T-cell (primary cell): ENCODE measurements at regions not wholly inside any gene's neighbourhood (a gene's known extent, or its start where the extent isn't known, plus 50 kb on each side); places are given as distances from the start of the nearest gene placed in this dataset.

Source experiments
- ATAC-seq, 4 experiments: fragments of 200-7000 bp in 3 of 4; fragments of 150-1000 bp in 1 of 4; cut with Tn5 transposase; replicated peaks in 1 of 4; 1 replicate in 3 of 4; 2 replicates in 1 of 4; pipeline ENCODE4 v1.10.0; 2021; ENCODE audit warnings: moderate library complexity in 3 of 4, mild to moderate bottlenecking in 2 of 4, moderate number of reproducible peaks in 1 of 4
- CTCF ChIA-PET, 2 donors: fragments of 300-600 bp; sonication (Branson Sonifier 250); formaldehyde crosslinking; loops; one replicate each; lab custom pipeline; 2022; ENCODE audit warnings: antibody characterized with exemption in 2 of 2; lab: Charles Lee
- POLR2A ChIA-PET, 2 donors: fragments of 300-600 bp; sonication (Branson Sonifier 250); formaldehyde crosslinking; loops; one replicate each; lab custom pipeline; 2022; ENCODE audit warnings: antibody characterized with exemption in 2 of 2; lab: Charles Lee
- DNase-seq, 35 experiments: peaks; one replicate each; pipeline versions ENCODE4 v3.0.0 to v3.0.0-alpha.2; 2013 to 2023
- H3K27ac ChIP-seq: one replicate; pipeline ENCODE4 v1.5.1; 2013; ENCODE audit warnings: low read length
- H3K27me3 ChIP-seq, 2 experiments: replicated peaks in 1 of 2; 1 replicate in 1 of 2; 2 replicates in 1 of 2; pipeline versions ENCODE4 v1.6.1 to v1.7.0; 2013; ENCODE audit warnings: low read length in 1 of 2, mixed read lengths in 1 of 2; ENCODE audit not compliant: control insufficient read depth in 2 of 2, insufficient read depth in 2 of 2; ENCODE audit errors: extremely low read depth in 1 of 2
- H3K36me3 ChIP-seq, 2 donors: 1 replicate in 1 of 2; 2 replicates in 1 of 2; pipeline versions ENCODE4 v1.6.1 to v1.7.0; 2013; ENCODE audit warnings: low read length in 1 of 2; ENCODE audit not compliant: control insufficient read depth in 2 of 2, insufficient read depth in 1 of 2; ENCODE audit errors: extremely low read depth in 1 of 2
- H3K4me1 ChIP-seq, 2 experiments: 1 replicate in 1 of 2; 2 replicates in 1 of 2; pipeline versions ENCODE4 v1.6.1 to v1.7.0; 2013; ENCODE audit warnings: low read length in 2 of 2, mixed read lengths in 1 of 2; ENCODE audit not compliant: insufficient read depth in 2 of 2, control insufficient read depth in 1 of 2; ENCODE audit errors: extremely low read depth in 1 of 2
- H3K4me3 ChIP-seq, 2 donors: 1 replicate in 1 of 2; 2 replicates in 1 of 2; pipeline versions ENCODE4 v1.5.1 to v1.7.0; 2013; ENCODE audit warnings: mild to moderate bottlenecking in 2 of 2, low read length in 1 of 2, moderate library complexity in 1 of 2; ENCODE audit not compliant: control insufficient read depth in 1 of 2; ENCODE audit errors: extremely low read depth in 1 of 2
- H3K9me3 ChIP-seq: 2 replicates; pipeline ENCODE4 v1.7.0; 2013
- H3K27ac Mint-ChIP-seq, 2 donors: one replicate each; pipeline ENCODE4 v1.8.0; 2020 to 2021; ENCODE audit warnings: mild to moderate bottlenecking in 2 of 2, mixed read lengths in 2 of 2
- H3K27me3 Mint-ChIP-seq, 2 donors: one replicate each; pipeline ENCODE4 v1.8.0; 2021 to 2022; ENCODE audit warnings: mixed read lengths in 2 of 2
- H3K36me3 Mint-ChIP-seq: one replicate; pipeline ENCODE4 v1.8.0; 2021; ENCODE audit warnings: mixed read lengths
- H3K4me1 Mint-ChIP-seq, 3 donors: one replicate each; pipeline ENCODE4 v1.8.0; 2020 to 2022; ENCODE audit warnings: mixed read lengths in 3 of 3, mild to moderate bottlenecking in 1 of 3
- H3K4me3 Mint-ChIP-seq, 3 donors: one replicate each; pipeline ENCODE4 v1.8.0; 2020 to 2022; ENCODE audit warnings: mild to moderate bottlenecking in 3 of 3, mixed read lengths in 3 of 3, moderate library complexity in 3 of 3
- H3K9me3 Mint-ChIP-seq, 3 donors: one replicate each; pipeline ENCODE4 v1.8.0; 2020 to 2022; ENCODE audit warnings: mixed read lengths in 3 of 3
- WGBS: methylation state at CpG from one replicate; pipeline ENCODE4 v1.1.5; 2013; ENCODE audit warnings: missing lambda C conversion rate; ENCODE audit not compliant: insufficient coverage; 5-methylcytosine and 5-hydroxymethylcytosine counted together

DNA sequence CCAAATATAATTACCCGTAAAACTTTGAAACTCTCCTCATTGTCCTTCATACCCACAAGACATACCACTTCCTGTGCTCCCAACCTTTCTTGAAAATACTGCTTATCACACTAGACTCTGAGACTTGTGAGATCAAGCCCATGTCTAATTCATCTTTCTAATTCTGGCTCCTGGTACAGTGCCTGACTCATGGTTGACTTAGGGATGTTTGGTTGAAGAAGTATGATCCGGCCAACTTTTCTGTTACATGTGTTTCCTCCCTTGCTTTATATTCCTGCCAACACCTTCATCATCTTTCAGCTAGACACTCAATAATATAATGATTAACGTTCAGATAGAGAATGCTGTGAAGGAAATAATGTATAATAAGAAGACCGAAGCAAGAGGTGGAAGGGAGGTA is 58.2 kb downstream of the MEX3B start:
- no peaks in the 10 kb centered on the region for H3K4me1 ChIP-seq
- peaks cover 0 to 5% of the 10 kb centered on the region in 2 experiments for H3K27me3 ChIP-seq
- WGBS: 74% methylated on average over 2 of the region's 4 CpGs
- peaks cover under 1% of the 10 kb centered on the region for H3K9me3 ChIP-seq
- H3K4me1 Mint-ChIP-seq: no peaks in the 10 kb centered on the region
- ChIA-PET CTCF (no interaction called here), POLR2A (no interaction called here)
- H3K4me3 Mint-ChIP-seq: no peak overlapping the region
- no peak overlapping the region for H3K27ac Mint-ChIP-seq
- H3K27me3 Mint-ChIP-seq: peaks cover 6 to 16% of the 10 kb centered on the region in 2 donors
- no peaks in the 10 kb centered on the region for H3K36me3 Mint-ChIP-seq
- H3K9me3 Mint-ChIP-seq: peaks cover 5 to 14% (median 7%) of the 10 kb centered on the region in 3 donors
- DNase-seq: no peak
- no peak overlapping the region for H3K27ac ChIP-seq
- H3K4me3 ChIP-seq: no peak overlapping the region
- H3K36me3 ChIP-seq: no peaks in the 10 kb centered on the region
- no peak for ATAC-seq

DNA sequence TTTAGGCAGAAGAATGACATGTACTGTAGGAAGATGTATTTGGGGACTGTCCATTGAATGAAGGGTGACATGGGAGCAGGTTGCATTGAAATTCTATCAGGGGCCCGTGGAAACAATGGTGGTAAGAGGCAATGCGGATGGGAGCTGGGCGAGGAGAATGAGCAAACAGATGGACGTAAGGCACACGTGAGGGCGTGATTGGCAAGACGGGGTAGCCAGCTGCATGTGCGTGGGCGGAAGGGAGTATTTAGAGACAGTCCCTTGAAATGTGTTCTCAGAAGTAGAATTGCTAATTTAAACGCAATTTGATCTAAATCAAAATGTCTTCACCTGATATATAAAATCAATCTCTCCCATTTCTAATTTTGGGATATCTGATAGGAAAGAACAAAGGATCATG is 62.3 kb downstream of the MEX3B start:
- peaks cover 10 to 13% of the 10 kb centered on the region in 2 donors for H3K27me3 Mint-ChIP-seq
- Histone ChIP-seq H3K27ac (no peak overlapping the region), H3K9me3 (no peaks in the 10 kb centered on the region), H3K4me1 (no peaks in the 10 kb centered on the region), H3K4me3 (no peak overlapping the region), H3K36me3 (no peaks in the 10 kb centered on the region), H3K27me3 (no peaks in the 10 kb centered on the region)
- H3K4me3 Mint-ChIP-seq: no peak overlapping the region
- no peaks in the 10 kb centered on the region for H3K4me1 Mint-ChIP-seq
- no peak for DNase-seq
- no peak for ATAC-seq
- ChIA-PET CTCF (no interaction called here), POLR2A (no interaction called here)
- peaks cover 0 to under 1% (median under 1%) of the 10 kb centered on the region in 3 donors for H3K9me3 Mint-ChIP-seq
- 86% methylated on average over 5 of the region's 10 CpGs for WGBS
- H3K36me3 Mint-ChIP-seq: no peaks in the 10 kb centered on the region
- H3K27ac Mint-ChIP-seq: no peak overlapping the region

DNA sequence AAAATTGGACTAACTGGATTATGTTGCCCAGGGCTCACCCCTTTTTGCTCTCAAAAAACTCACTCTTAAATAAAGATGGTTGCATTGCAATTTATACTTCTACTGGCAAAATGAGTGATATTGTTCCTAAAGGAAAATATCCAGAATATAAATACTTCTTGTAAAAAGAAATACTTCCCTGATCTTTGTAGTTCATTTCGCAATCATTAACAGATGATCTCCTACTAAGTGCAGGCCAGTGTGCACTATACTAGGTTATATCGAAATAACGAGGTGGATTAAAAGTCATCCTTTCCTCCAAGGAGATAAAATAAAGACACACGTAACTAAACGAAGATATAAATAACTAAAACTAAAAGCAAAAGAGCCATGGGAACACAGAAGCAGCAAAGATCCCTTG is 63.0 kb downstream of the MEX3B start:
- Mint-ChIP-seq H3K9me3 (peaks cover 2 to 7% (median 4%) of the 10 kb centered on the region in 3 donors), H3K27me3 (peaks cover 8 to 9% of the 10 kb centered on the region in 2 donors), H3K4me1 (no peaks in the 10 kb centered on the region), H3K4me3 (no peak overlapping the region), H3K27ac (no peak overlapping the region), H3K36me3 (no peaks in the 10 kb centered on the region)
- no peak for DNase-seq
- Histone ChIP-seq H3K27me3 (no peaks in the 10 kb centered on the region), H3K36me3 (no peaks in the 10 kb centered on the region), H3K4me3 (no peak overlapping the region), H3K4me1 (no peaks in the 10 kb centered on the region), H3K9me3 (peaks cover 2% of the 10 kb centered on the region), H3K27ac (no peak overlapping the region)
- ChIA-PET CTCF (no interaction called here), POLR2A (no interaction called here)
- no peak for ATAC-seq
- WGBS: no CpG with 5 or more reads among the region's 5 CpGs

DNA sequence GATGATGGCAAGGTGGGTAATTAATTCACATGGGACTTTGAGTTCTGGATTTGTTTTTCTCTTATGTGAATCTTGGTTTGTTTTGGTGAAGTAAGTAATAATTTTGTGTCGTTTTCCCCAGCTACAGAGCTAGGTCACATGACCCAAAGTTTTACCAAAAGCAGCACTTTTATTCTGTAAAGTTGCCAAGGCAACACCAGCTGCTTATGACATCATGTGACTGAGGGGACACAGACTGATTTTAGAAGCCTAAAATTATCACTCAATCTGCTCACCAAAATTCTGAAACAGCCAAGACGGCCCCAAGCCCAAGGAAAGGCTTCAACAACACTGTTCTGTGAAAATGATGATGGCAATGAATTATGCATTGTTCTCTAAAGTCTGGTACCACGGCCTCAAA is 63.9 kb downstream of the MEX3B start:
- H3K9me3 ChIP-seq: peaks cover 3% of the 10 kb centered on the region
- DNase-seq (no peak), ATAC-seq (no peak)
- no CpG with 5 or more reads among the region's 3 CpGs for whole genome bisulfite sequencing
- Mint-ChIP-seq H3K27ac (no peak overlapping the region), H3K4me1 (no peaks in the 10 kb centered on the region), H3K9me3 (peaks cover 4 to 16% (median 7%) of the 10 kb centered on the region in 3 donors), H3K36me3 (no peaks in the 10 kb centered on the region), H3K4me3 (no peak overlapping the region), H3K27me3 (peaks cover 7 to 9% of the 10 kb centered on the region in 2 donors)
- POLR2A ChIA-PET: no interaction called here
- H3K4me1 ChIP-seq: no peaks in the 10 kb centered on the region
- CTCF ChIA-PET: no interaction called here
- H3K27ac ChIP-seq: no peak overlapping the region
- no peaks in the 10 kb centered on the region for H3K36me3 ChIP-seq
- no peaks in the 10 kb centered on the region for H3K27me3 ChIP-seq
- no peak overlapping the region for H3K4me3 ChIP-seq

DNA sequence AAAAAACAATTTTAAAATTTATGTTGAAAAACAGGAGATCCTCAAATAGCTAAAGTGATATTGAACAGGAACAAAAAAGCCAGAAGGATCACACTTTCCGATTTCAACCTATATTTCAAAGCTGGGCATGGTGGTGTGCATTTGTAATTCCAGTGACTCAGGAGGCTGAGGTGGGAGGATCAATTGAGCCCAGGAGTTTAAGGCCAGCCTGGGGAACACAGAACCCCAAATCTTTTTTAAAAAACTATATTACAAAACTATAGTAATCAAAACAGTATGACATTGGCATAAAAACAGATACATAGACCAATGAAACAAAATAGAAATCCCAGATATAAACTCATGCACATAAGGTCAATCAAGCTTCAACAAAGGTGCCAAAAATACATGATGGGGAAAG is 68.4 kb downstream of the MEX3B start:
- ChIA-PET POLR2A (no interaction called here), CTCF (no interaction called here)
- H3K4me3 Mint-ChIP-seq: no peak overlapping the region
- H3K4me3 ChIP-seq: no peak overlapping the region
- no peak overlapping the region for H3K27ac ChIP-seq
- ATAC-seq: no peak
- H3K27ac Mint-ChIP-seq: no peak overlapping the region
- H3K4me1 ChIP-seq: no peaks in the 10 kb centered on the region
- H3K36me3 ChIP-seq: no peaks in the 10 kb centered on the region
- WGBS: no CpG with 5 or more reads among the region's 1 CpG
- peaks cover 3% of the 10 kb centered on the region for H3K9me3 ChIP-seq
- H3K27me3 ChIP-seq: no peaks in the 10 kb centered on the region
- no peaks in the 10 kb centered on the region for H3K36me3 Mint-ChIP-seq
- no peaks in the 10 kb centered on the region for H3K4me1 Mint-ChIP-seq
- peaks cover 7 to 32% (median 19%) of the 10 kb centered on the region in 3 donors for H3K9me3 Mint-ChIP-seq
- H3K27me3 Mint-ChIP-seq: peaks cover 0 to 6% of the 10 kb centered on the region in 2 donors
- no peak for DNase-seq

DNA sequence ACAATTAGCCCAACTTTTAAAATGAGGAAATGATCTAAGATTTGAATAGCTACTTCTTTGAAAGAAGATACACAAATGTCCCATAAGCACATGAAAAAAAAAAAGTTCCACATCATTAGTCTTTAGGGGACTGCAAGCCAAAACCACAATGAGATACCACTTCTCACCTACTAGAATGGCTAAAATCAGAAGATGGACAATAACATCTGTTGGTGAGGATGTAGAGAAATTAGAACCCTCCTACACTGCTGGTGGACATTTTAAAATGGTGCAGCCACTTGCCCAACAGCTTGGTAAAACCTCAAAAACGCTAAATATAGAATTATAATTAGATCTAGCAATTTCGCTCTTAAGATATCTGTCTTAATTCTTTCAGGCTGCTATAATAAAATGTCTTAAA is 77.1 kb downstream of the MEX3B start:
- Histone ChIP-seq H3K4me1 (no peaks in the 10 kb centered on the region), H3K4me3 (no peak overlapping the region), H3K9me3 (no peaks in the 10 kb centered on the region), H3K27ac (no peak overlapping the region), H3K36me3 (no peaks in the 10 kb centered on the region), H3K27me3 (peaks cover 0 to 2% of the 10 kb centered on the region in 2 experiments)
- Mint-ChIP-seq H3K9me3 (peaks cover 4 to 7% (median 4%) of the 10 kb centered on the region in 3 donors), H3K27ac (no peak overlapping the region), H3K4me3 (no peak overlapping the region), H3K36me3 (no peaks in the 10 kb centered on the region), H3K27me3 (peaks cover 2 to 3% of the 10 kb centered on the region in 2 donors), H3K4me1 (no peaks in the 10 kb centered on the region)
- DNase-seq: no peak
- ATAC-seq: no peak
- ChIA-PET CTCF (no interaction called here), POLR2A (no interaction called here)
- no CpG with 5 or more reads among the region's 2 CpGs for WGBS

DNA sequence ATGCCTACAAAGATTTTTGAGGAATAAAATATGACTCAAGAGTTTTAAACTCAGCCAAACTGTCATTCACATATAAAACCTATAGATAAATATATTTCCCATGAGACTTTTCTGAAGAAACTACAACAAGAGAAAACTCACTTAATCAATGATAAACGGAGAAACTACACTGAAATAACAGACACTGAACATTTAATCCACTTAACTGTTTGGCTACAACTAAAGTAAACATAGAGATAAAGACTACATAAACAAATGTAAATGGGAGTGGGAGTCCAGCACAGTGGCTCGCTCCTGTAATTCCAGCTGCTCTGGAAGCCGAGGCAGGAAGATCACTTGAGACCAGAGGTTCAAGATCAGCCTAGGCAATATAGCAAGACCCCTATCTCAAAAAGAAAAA is 79.2 kb downstream of the MEX3B start:
- Mint-ChIP-seq H3K36me3 (no peaks in the 10 kb centered on the region), H3K4me3 (no peak overlapping the region), H3K27ac (no peak overlapping the region), H3K27me3 (peaks cover 4 to 13% of the 10 kb centered on the region in 2 donors), H3K9me3 (no peaks in the 10 kb centered on the region), H3K4me1 (no peaks in the 10 kb centered on the region)
- no CpG with 5 or more reads among the region's 3 CpGs for WGBS
- no peak overlapping the region for H3K4me3 ChIP-seq
- no peak for DNase-seq
- CTCF ChIA-PET: no interaction called here
- H3K27ac ChIP-seq: no peak overlapping the region
- no peaks in the 10 kb centered on the region for H3K9me3 ChIP-seq
- ATAC-seq: no peak
- peaks cover 0 to 2% of the 10 kb centered on the region in 2 experiments for H3K27me3 ChIP-seq
- POLR2A ChIA-PET: no interaction called here
- no peaks in the 10 kb centered on the region for H3K36me3 ChIP-seq
- no peaks in the 10 kb centered on the region for H3K4me1 ChIP-seq
